K562 (cell line): ENCODE measurements at regions not wholly inside any gene's neighbourhood (a gene's known extent, or its start where the extent isn't known, plus 50 kb on each side); places are given as distances from the start of the nearest gene placed in this dataset.
A peak's percentile ranks its signal among the peaks of the same experiment; 100 is the strongest.

Experiments used
- ATAC-seq: fragments of 200-7000 bp; cut with Tn5 transposase; 3 replicates; pipeline ENCODE4 v1.9.1; 2020; ENCODE audit warnings: moderate library complexity
- BruUV-seq: library from RNA; stranded (reverse); fragments of 400-500 nt; replicated peaks from 2 replicates; lab custom pipeline; 2021; lab: Mats Ljungman, UMichigan
- CTCF ChIA-PET: fragments of 300-600 bp; formaldehyde crosslinking; extraction: SDS; loops from one replicate; lab custom pipeline; 2021; ENCODE audit warnings: low intra/inter-chr PET ratio; lab: Yijun Ruan, JAX
- POLR2A ChIA-PET: fragments of 300-600, 350-650 bp; sonication (Branson Sonifier 250); formaldehyde crosslinking; extraction: SDS; loops from one replicate; lab custom pipeline; 2021; ENCODE audit warnings: antibody characterized with exemption, inconsistent platforms; lab: Yijun Ruan, JAX
- DNase-seq, 4 experiments: peaks; one replicate each; pipeline versions ENCODE4 v3.0.0 to v3.0.0-alpha.2; 2011 to 2018; ENCODE audit warnings: low spot score in 3 of 4, mixed read lengths in 3 of 4; ENCODE audit errors: extremely low read depth in 1 of 4
- FAIRE-seq: peaks from 2 replicates; lab custom pipeline; 2011; peaks lifted over from hg19 to GRCh38; lab: Jason Lieb, UNC
- H2AFZ ChIP-seq: 2 replicates; pipeline ENCODE4 v1.6.0; 2011; ENCODE audit warnings: low read depth, low read length, control low read depth, inconsistent platforms
- H3K27ac ChIP-seq: fragments of 200-600 bp; 3 replicates; pipeline ENCODE4 v1.8.0; 2011; ENCODE audit warnings: low read depth, mild to moderate bottlenecking, control low read depth, inconsistent platforms, low read length, moderate library complexity, mixed read lengths; ENCODE audit errors: extremely low read depth
- H3K27me3 ChIP-seq, 2 experiments: fragments of 300-600 bp in 1 of 2; 2 replicates in 1 of 2; 3 replicates in 1 of 2; pipeline versions ENCODE4 v1.6.0 to v1.8.0; 2011; ENCODE audit warnings: inconsistent platforms in 2 of 2, low read length in 2 of 2, mild to moderate bottlenecking in 1 of 2, mixed read lengths in 1 of 2, moderate library complexity in 1 of 2; ENCODE audit not compliant: control insufficient read depth in 2 of 2, insufficient read depth in 2 of 2
- H3K36me3 ChIP-seq: fragments of 300-600 bp; 3 replicates; pipeline ENCODE4 v1.8.0; 2011; ENCODE audit warnings: mild to moderate bottlenecking, low read length, inconsistent platforms; ENCODE audit not compliant: control insufficient read depth, insufficient read depth
- H3K4me1 ChIP-seq, 2 experiments: fragments of 200-600 bp in 1 of 2; replicated peaks in 1 of 2; 2 replicates in 1 of 2; 3 replicates in 1 of 2; pipeline versions ENCODE4 v1.5.1 to v1.8.0; 2011; ENCODE audit warnings: inconsistent platforms in 2 of 2, low read length in 2 of 2, mild to moderate bottlenecking in 1 of 2, mixed read lengths in 1 of 2, moderate library complexity in 1 of 2; ENCODE audit not compliant: control insufficient read depth in 2 of 2, insufficient read depth in 2 of 2
- H3K4me2 ChIP-seq: 2 replicates; pipeline ENCODE4 v1.6.1; 2011; ENCODE audit warnings: low read length, control low read depth, inconsistent platforms, mixed read lengths; ENCODE audit not compliant: insufficient read depth
- H3K4me3 ChIP-seq: fragments of 200-600 bp; sonication (generic), shearing (Covaris generic); 2 replicates; pipeline ENCODE4 v1.5.1; 2016; ENCODE audit warnings: control low read depth, inconsistent platforms
- H3K79me2 ChIP-seq: fragments of 200-600 bp; 3 replicates; pipeline ENCODE4 v1.8.0; 2011; ENCODE audit warnings: low read length, inconsistent platforms; ENCODE audit not compliant: control insufficient read depth, insufficient read depth
- H3K9ac ChIP-seq, 2 experiments: 2 replicates each; pipeline versions ENCODE4 v1.6.0 to v1.6.1; 2011; ENCODE audit warnings: low read depth in 2 of 2, low read length in 2 of 2, control low read depth in 1 of 2, inconsistent platforms in 1 of 2, mild to moderate bottlenecking in 1 of 2, mixed read lengths in 1 of 2; ENCODE audit not compliant: insufficient read depth in 1 of 2
- H3K9me1 ChIP-seq: one replicate; pipeline ENCODE4 v1.6.0; 2011; ENCODE audit warnings: inconsistent platforms, mild to moderate bottlenecking, low read length, moderate library complexity; ENCODE audit not compliant: control insufficient read depth, insufficient read depth
- H3K9me3 ChIP-seq: replicated peaks from 2 replicates; pipeline ENCODE4 v1.5.1; 2011; ENCODE audit warnings: low read depth, low read length, inconsistent platforms; ENCODE audit not compliant: control insufficient read depth, insufficient read depth
- H4K20me1 ChIP-seq: replicated peaks from 2 replicates; pipeline ENCODE4 v1.6.1; 2011; ENCODE audit warnings: low read length, inconsistent platforms, mixed read lengths; ENCODE audit not compliant: control insufficient read depth, insufficient read depth
- BACH1 ChIP-seq: fragments of 200-800 bp; sonication (Bioruptor generic); IDR thresholded peaks from 2 replicates; pipeline ENCODE4 v1.6.1; 2016; ENCODE audit warnings: missing genetic modification characterization, missing compliant biosample characterization
- EP300 ChIP-seq: IDR thresholded peaks from 2 replicates; pipeline ENCODE4 v1.6.1; 2012; ENCODE audit warnings: low read length, improper control_type of control experiment
- ESRRA ChIP-seq: fragments of 450-650 bp; IDR thresholded peaks from 2 replicates; pipeline ENCODE4 v1.6.1; 2014; ENCODE audit warnings: low read depth, mild to moderate bottlenecking, moderate library complexity, borderline replicate concordance
- GTF2E2 ChIP-seq: fragments of 200-800 bp; sonication (Bioruptor generic); IDR thresholded peaks from 2 replicates; pipeline ENCODE4 v1.6.1; 2016; ENCODE audit warnings: missing genetic modification characterization, missing compliant biosample characterization
- JUN ChIP-seq, 2 experiments: sonication (generic) in 1 of 2; formaldehyde crosslinking in 1 of 2; IDR thresholded peaks; 2 replicates each; pipeline versions ENCODE4 v1.6.1 to v1.8.0; 2012 to 2022; ENCODE audit warnings: borderline replicate concordance in 2 of 2, mild to moderate bottlenecking in 2 of 2, improper control_type of control experiment in 1 of 2, low read depth in 1 of 2, low read length in 1 of 2, missing genetic modification reagents in 1 of 2
- MTA1 ChIP-seq: fragments of 450-650 bp; IDR thresholded peaks from 2 replicates; pipeline ENCODE4 v1.6.1; 2017; ENCODE audit warnings: borderline replicate concordance
- NCOR1 ChIP-seq: fragments of 450-650 bp; IDR thresholded peaks from 2 replicates; pipeline ENCODE4 v1.6.1; 2016; ENCODE audit warnings: mild to moderate bottlenecking, moderate library complexity
- SMAD2 ChIP-seq: fragments of 150-350 bp; IDR thresholded peaks from 2 replicates; pipeline ENCODE4 v1.6.1; 2014; ENCODE audit warnings: low read depth, mild to moderate bottlenecking, low read length
- SMARCE1 ChIP-seq: fragments of 450-650 bp; IDR thresholded peaks from 2 replicates; pipeline ENCODE4 v1.7.1; 2016; ENCODE audit warnings: mild to moderate bottlenecking
- ZFP36 ChIP-seq: fragments of 150-350 bp; IDR thresholded peaks from 2 replicates; pipeline ENCODE4 v1.6.1; 2018; ENCODE audit warnings: low read length, low read depth; ENCODE audit not compliant: partially characterized antibody
- ZKSCAN1 ChIP-seq: fragments of 150-350 bp; IDR thresholded peaks from 2 replicates; pipeline ENCODE4 v1.6.1; 2016; ENCODE audit warnings: low read depth, low read length
- ZNF134 ChIP-seq: fragments of 250-450 bp; sonication (Bioruptor Pico); conservative IDR thresholded peaks from 2 replicates; pipeline ENCODE4 v1.4.0; 2020
- ZNF175 ChIP-seq: fragments of 200-800 bp; sonication (Bioruptor generic); IDR thresholded peaks from 2 replicates; pipeline ENCODE4 v1.6.1; 2016; ENCODE audit warnings: low read depth, mild to moderate bottlenecking, missing genetic modification characterization, missing compliant biosample characterization
- ZNF589 ChIP-seq: fragments of 200-800 bp; sonication (Bioruptor generic); IDR thresholded peaks from 2 replicates; pipeline ENCODE4 v1.6.1; 2016; ENCODE audit warnings: low read depth, missing genetic modification characterization, missing compliant biosample characterization
- ZSCAN32 ChIP-seq: fragments of 450-650 bp; formaldehyde crosslinking; IDR thresholded peaks from 2 replicates; pipeline ENCODE4 v1.4.0; 2020; ENCODE audit warnings: mild to moderate bottlenecking, moderate library complexity
- WGBS: fragments of 100-300 bp; shearing (Covaris generic); methylation state at CpG from one replicate; pipeline ENCODE4 v1.1.6; 2016; ENCODE audit warnings: low coverage, mixed read lengths; ENCODE audit not compliant: insufficient coverage; ENCODE audit errors: missing lambda C conversion rate; 5-methylcytosine and 5-hydroxymethylcytosine counted together
- in situ Hi-C: fragments of 300-500 bp; cut with MboI; formaldehyde crosslinking; loops from 4 replicates; pipeline ENCODE4 v1.15.0; 2018; ENCODE audit warnings: inconsistent platforms, mixed read lengths
- intact Hi-C: fragments of 100-400 bp; cut with micrococcal nuclease; formaldehyde crosslinking; loops from 2 replicates; pipeline ENCODE4 v1.14.2; 2022
- TF ChIP-seq, protein P1 (sequence below), 2 experiments: fragments of 450-650 bp in 1 of 2; sonication (generic) in 1 of 2; formaldehyde crosslinking in 1 of 2; IDR thresholded peaks in 1 of 2; conservative IDR thresholded peaks in 1 of 2; 2 replicates each; pipeline versions ENCODE4 v1.6.1 to v1.8.1; 2016 to 2023; ENCODE audit warnings: mild to moderate bottlenecking in 2 of 2, moderate library complexity in 2 of 2, inconsistent platforms in 1 of 2, missing genetic modification reagents in 1 of 2
- TF ChIP-seq, protein P2 (sequence below): fragments of 450-650 bp; IDR thresholded peaks from 2 replicates; pipeline ENCODE4 v1.6.1; 2016; ENCODE audit warnings: missing biosample characterization, missing genetic modification characterization
- TF ChIP-seq, protein P3 (sequence below): fragments of 450-650 bp; formaldehyde crosslinking; IDR thresholded peaks from 2 replicates; pipeline ENCODE4 v1.4.0; 2022; ENCODE audit warnings: mild to moderate bottlenecking, moderate library complexity

DNA sequence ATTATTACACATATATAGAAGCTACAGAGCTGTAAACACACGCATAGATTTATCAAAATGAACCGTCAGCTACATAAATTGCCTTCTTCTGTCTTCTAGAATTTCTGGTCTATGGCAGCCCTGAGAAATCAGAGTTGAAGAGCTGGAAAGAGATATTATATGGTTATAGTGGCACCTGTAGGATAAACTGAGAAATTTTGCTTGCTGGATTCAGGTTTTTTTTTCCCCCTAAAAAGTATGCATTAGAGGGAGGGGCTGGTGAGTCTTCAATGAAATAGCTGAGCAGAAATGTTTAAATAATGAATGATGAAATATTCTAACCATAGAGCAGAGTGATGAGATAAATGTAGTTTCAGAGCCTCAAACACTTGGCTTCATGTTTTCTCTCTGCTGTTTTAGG is 78.0 kb upstream of the DYNC1I1 start (continued):
- TF ChIP-seq ZNF175 (CRISPR knock-in tag) = 0 out of 2 replicates have a peak, but pooled peaks have one; percentile 26
- 0 out of 2 replicates have a peak, but pooled peaks have one; percentile 51 for TF ChIP-seq ZNF589
- TF ChIP-seq, all 486 proteins: peak for 6

DNA sequence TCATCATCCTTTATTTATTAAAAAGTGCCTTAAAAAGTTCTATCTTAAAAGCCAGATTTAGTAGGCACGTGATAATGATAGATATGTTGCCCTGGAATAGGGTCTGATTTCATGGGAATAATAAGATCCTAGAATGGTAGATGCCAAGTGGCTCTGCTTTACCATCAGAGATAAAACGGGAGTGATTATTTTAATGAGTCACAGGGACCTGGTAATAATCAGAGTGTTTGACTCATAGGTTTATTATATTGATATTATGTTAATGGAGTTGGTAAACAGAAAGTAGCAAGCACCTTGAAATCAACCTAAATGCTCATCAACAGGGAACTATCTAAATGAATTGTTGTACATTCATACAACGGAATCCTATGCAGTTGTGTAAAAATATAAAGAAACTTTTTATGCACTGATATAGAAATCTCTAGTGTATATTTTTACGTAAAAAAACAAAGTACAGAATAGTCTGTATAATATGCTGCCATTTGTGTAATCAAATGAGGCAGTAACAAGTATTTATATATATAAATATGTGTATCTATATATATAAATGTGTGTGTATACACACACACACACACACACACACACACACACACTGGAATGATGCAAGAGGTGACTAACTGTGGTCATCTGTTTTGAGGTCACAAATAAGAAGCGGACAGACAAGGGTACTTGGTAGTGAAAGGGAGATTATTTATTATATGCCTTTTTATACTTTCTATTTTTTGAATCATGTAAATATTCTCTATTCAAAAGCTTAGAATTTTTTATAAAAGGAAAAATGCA is 78.6 kb upstream of the DYNC1I1 start:
- H3K36me3 ChIP-seq = no peaks in the 10 kb centered on the region
- H3K27ac ChIP-seq = no peak overlapping the region
- H3K27me3 ChIP-seq = no peaks in the 10 kb centered on the region
- WGBS = 11% methylated on average over 5 of the region's 5 CpGs
- DNase-seq (no peak), ATAC-seq (no peak), FAIRE-seq (no peak)
- no TSS peak for BruUV-seq
- H2AFZ ChIP-seq = no peak overlapping the region
- no peak overlapping the region for H3K9ac ChIP-seq
- H3K4me2 ChIP-seq = no peak overlapping the region
- CTCF ChIA-PET = interaction anchor here (0.6 to 5.5 kb wide), 2 partner anchors 25 to 166 kb away, joined by 3 to 50 read pairs; no protein-coding TSS in a partner anchor
- H3K79me2 ChIP-seq = no peaks in the 10 kb centered on the region
- H3K9me3 ChIP-seq = no peaks in the 10 kb centered on the region
- no peaks in the 10 kb centered on the region for H4K20me1 ChIP-seq
- no peak overlapping the region for H3K4me3 ChIP-seq
- H3K9me1 ChIP-seq = no peaks in the 10 kb centered on the region
- POLR2A ChIA-PET = interaction anchor here (1.1 kb wide), 1 partner anchor 182 kb away, joined by 3 read pairs; no protein-coding TSS in a partner anchor
- intact Hi-C loops (no loop called here), in situ Hi-C loops (no loop called here)
- no peaks in the 10 kb centered on the region for H3K4me1 ChIP-seq
- no peak for TF ChIP-seq NCOR1
- TF ChIP-seq EP300 = peak; percentile 44; the same call in 1 of the 2 replicates
- no peak for TF ChIP-seq ZNF134 (CRISPR knock-in tag)
- 0 out of 2 replicates have a peak, but pooled peaks have one; percentile 15 for TF ChIP-seq BACH1 (tag)
- TF ChIP-seq, protein P1, sequence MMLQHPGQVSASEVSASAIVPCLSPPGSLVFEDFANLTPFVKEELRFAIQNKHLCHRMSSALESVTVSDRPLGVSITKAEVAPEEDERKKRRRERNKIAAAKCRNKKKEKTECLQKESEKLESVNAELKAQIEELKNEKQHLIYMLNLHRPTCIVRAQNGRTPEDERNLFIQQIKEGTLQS (IDR thresholded peaks at IDR 0.05) = peak; percentile 90
- TF ChIP-seq, protein P1 (CRISPR knock-in tag; conservative IDR thresholded peaks at IDR 0.05) = no peak
- no peak for TF ChIP-seq SMARCE1
- no peak for TF ChIP-seq SMAD2
- TF ChIP-seq ESRRA = no peak; the same call in 1 of the 2 replicates
- TF ChIP-seq, protein P2, sequence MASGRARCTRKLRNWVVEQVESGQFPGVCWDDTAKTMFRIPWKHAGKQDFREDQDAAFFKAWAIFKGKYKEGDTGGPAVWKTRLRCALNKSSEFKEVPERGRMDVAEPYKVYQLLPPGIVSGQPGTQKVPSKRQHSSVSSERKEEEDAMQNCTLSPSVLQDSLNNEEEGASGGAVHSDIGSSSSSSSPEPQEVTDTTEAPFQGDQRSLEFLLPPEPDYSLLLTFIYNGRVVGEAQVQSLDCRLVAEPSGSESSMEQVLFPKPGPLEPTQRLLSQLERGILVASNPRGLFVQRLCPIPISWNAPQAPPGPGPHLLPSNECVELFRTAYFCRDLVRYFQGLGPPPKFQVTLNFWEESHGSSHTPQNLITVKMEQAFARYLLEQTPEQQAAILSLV (tag) = peak; percentile 60; the same call in 1 of the 2 replicates
- TF ChIP-seq ZSCAN32 (CRISPR knock-in tag) = peak; percentile 88
- no peak for TF ChIP-seq ZKSCAN1
- peak; percentile 54; the same call in 1 of the 2 replicates for TF ChIP-seq JUN (IDR thresholded peaks at IDR 0.05; ENCODE audit: borderline replicate concordance, low read depth, low read length)
- no peak for TF ChIP-seq JUN (CRISPR knock-in tag; IDR thresholded peaks at IDR 0.05; ENCODE audit: borderline replicate concordance)
- TF ChIP-seq, protein P3, sequence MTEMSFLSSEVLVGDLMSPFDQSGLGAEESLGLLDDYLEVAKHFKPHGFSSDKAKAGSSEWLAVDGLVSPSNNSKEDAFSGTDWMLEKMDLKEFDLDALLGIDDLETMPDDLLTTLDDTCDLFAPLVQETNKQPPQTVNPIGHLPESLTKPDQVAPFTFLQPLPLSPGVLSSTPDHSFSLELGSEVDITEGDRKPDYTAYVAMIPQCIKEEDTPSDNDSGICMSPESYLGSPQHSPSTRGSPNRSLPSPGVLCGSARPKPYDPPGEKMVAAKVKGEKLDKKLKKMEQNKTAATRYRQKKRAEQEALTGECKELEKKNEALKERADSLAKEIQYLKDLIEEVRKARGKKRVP (CRISPR knock-in tag) = peak; percentile 95
- no peak for TF ChIP-seq ZFP36
- TF ChIP-seq MTA1 = no peak
- peak; percentile 54; the same call in 1 of the 2 replicates for TF ChIP-seq GTF2E2 (tag)
